ENCODE measurements at regions not wholly inside any gene's neighbourhood (a gene's known extent, or its start where the extent isn't known, plus 50 kb on each side); places are given as distances from the start of the nearest gene placed in this dataset.
A peak's percentile ranks its signal among the peaks of the same experiment; 100 is the strongest.

- no peak for DNase-seq (ENCODE audit: low spot score)
Observed at GRCh38 chr1:17904290-17904689, 149.2 kb downstream of the ACTL8 start.

GRCh38 chr1:17907999-17908398 is 152.9 kb downstream of the ACTL8 start:
- DNase-seq (ENCODE audit: low spot score), result no peak

GRCh38 chr1:17908945-17909344 is 153.8 kb downstream of the ACTL8 start:
- DNase-seq (ENCODE audit: low spot score), result no peak

GRCh38 chr1:17909634-17910033 is 154.5 kb downstream of the ACTL8 start:
- DNase-seq (ENCODE audit: low spot score), result no peak

GRCh38 chr1:17911791-17912190 is 156.7 kb downstream of the ACTL8 start:
- no peak for DNase-seq (ENCODE audit: low spot score)

- DNase-seq (ENCODE audit: low spot score), result no peak
Observed at GRCh38 chr1:17912491-17912890, 157.4 kb downstream of the ACTL8 start.

GRCh38 chr1:17913326-17914115 is 158.4 kb downstream of the ACTL8 start:
- DNase-seq (ENCODE audit: low spot score), result no peak

- DNase-seq (ENCODE audit: low spot score), result no peak
Observed at GRCh38 chr1:17914131-17914530, 159.0 kb downstream of the ACTL8 start.

- DNase-seq (ENCODE audit: low spot score), result no peak
Observed at GRCh38 chr1:17914987-17915386, 159.9 kb downstream of the ACTL8 start.

GRCh38 chr1:17915511-17916197 is 160.5 kb downstream of the ACTL8 start:
- DNase-seq (ENCODE audit: low spot score), result no peak

GRCh38 chr1:17916702-17917101 is 161.6 kb downstream of the ACTL8 start:
- no peak for DNase-seq (ENCODE audit: low spot score)

- DNase-seq (ENCODE audit: low spot score), result peak; percentile 8
Observed at GRCh38 chr1:17919525-17920439, 164.6 kb downstream of the ACTL8 start.

- DNase-seq (ENCODE audit: low spot score), result no peak
Observed at GRCh38 chr1:17920881-17921640, 165.9 kb downstream of the ACTL8 start.

GRCh38 chr1:17922833-17923232 is 167.7 kb downstream of the ACTL8 start:
- DNase-seq (ENCODE audit: low spot score), result no peak

- DNase-seq (ENCODE audit: low spot score), result no peak
Observed at GRCh38 chr1:17923666-17924065, 168.5 kb downstream of the ACTL8 start.

- no peak for DNase-seq (ENCODE audit: low spot score)
Observed at GRCh38 chr1:17924578-17924977, 169.4 kb downstream of the ACTL8 start.

GRCh38 chr1:17925290-17926237 is 170.4 kb downstream of the ACTL8 start:
- DNase-seq (ENCODE audit: low spot score), result no peak

- no peak for DNase-seq (ENCODE audit: low spot score)
Observed at GRCh38 chr1:17926906-17927305, 171.8 kb downstream of the ACTL8 start.

- no peak for DNase-seq (ENCODE audit: low spot score)
Observed at GRCh38 chr1:17927952-17928351, 172.8 kb downstream of the ACTL8 start.

GRCh38 chr1:17929224-17929623 is 174.1 kb downstream of the ACTL8 start:
- DNase-seq (ENCODE audit: low spot score), result no peak

- DNase-seq (ENCODE audit: low spot score), result no peak
Observed at GRCh38 chr1:17930635-17931034, 175.5 kb downstream of the ACTL8 start.
